ENCODE measurements at regions not wholly inside any gene's neighbourhood (a gene's known extent, or its start where the extent isn't known, plus 50 kb on each side); places are given as distances from the start of the nearest gene placed in this dataset.

DNA sequence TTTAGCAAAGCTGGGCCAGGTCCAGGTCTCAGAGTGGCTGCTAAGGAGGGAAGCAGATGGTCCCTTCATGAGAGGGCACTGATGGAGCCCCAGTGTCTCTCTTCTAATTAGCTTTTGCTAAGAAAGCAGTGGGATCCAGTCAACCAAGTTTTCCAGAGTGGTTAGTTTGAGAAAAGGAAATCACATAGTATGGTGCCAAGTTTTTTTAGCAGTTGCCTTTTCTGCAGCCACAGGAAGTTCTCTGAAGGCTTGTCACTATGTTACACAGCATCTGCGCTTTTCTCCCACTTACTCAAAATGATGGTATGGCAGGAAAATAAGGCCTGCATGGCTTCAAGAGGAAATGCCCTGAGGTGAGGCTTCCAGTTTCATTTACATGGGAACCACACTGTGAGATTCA lies 331.5 kb upstream of the ZNF462 start:
- TF ChIP-seq, protein P1, sequence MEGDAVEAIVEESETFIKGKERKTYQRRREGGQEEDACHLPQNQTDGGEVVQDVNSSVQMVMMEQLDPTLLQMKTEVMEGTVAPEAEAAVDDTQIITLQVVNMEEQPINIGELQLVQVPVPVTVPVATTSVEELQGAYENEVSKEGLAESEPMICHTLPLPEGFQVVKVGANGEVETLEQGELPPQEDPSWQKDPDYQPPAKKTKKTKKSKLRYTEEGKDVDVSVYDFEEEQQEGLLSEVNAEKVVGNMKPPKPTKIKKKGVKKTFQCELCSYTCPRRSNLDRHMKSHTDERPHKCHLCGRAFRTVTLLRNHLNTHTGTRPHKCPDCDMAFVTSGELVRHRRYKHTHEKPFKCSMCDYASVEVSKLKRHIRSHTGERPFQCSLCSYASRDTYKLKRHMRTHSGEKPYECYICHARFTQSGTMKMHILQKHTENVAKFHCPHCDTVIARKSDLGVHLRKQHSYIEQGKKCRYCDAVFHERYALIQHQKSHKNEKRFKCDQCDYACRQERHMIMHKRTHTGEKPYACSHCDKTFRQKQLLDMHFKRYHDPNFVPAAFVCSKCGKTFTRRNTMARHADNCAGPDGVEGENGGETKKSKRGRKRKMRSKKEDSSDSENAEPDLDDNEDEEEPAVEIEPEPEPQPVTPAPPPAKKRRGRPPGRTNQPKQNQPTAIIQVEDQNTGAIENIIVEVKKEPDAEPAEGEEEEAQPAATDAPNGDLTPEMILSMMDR (IDR thresholded peaks at IDR 0.05; ENCODE audit: insufficient read depth, low read depth, low read length, missing control alignments): no peak
- no peak overlapping the region for H3K4me3 ChIP-seq (ENCODE audit: low read length)
- DNase-seq (ENCODE audit: low read depth): no peak

DNA sequence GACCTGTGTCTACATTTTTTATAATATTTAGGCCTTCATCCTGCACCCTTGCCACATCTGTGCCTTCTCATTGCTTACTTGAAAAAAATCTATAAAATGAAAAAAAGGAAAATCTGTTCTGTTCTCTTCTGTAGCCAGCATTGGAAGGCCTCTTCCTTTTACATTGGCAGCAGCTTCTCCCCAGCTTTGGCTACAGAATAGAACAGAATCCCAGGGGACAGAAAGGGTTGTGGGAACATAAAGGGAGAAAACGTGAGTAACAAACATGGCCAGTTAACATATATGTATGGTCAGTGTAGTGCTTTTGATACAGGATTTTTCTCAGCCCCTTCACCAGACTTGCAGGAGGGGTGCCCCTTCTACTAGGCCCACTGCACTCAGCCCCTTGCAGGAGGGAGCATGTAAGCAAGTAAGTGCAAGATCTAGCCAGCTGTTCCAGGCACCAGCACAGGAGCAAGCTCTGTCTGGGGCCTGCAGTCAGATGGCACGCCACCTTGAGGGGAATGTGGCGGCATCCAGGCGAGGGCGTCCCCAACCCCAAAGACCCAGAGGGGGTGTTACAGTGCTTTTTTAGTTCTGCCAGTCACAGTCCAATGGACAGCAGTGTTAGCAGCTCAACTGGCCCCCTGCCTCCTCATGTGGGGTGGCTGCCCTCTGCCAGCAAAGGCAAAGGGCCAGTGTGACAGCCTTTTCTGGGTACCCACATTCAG lies 330.5 kb upstream of the ZNF462 start:
- DNase-seq (ENCODE audit: low read depth): no peak
- no peak overlapping the region for H3K4me3 ChIP-seq (ENCODE audit: low read length)
- TF ChIP-seq, protein P1 (IDR thresholded peaks at IDR 0.05; ENCODE audit: insufficient read depth, low read depth, low read length, missing control alignments): no peak

DNA sequence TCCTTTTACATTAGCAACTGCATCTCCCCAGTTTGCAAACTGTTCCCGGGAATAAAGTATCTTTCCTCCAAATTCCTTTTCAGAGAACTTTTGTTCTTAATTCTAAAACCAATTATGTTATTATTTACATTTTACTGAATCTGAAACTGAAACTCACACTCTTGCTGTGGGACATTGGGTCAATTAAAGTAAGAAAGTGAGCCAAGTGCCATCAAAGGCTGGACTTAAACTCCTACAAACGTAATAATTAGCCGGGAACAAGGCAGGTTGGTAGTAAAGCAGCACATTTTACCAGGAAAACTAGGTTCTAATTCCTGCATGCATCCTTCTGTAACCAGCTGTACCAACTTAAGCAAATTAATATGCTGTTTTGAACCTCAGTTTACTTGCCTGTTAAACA lies 328.2 kb upstream of the ZNF462 start:
- TF ChIP-seq, protein P1 (IDR thresholded peaks at IDR 0.05; ENCODE audit: insufficient read depth, low read depth, low read length, missing control alignments): no peak

DNA sequence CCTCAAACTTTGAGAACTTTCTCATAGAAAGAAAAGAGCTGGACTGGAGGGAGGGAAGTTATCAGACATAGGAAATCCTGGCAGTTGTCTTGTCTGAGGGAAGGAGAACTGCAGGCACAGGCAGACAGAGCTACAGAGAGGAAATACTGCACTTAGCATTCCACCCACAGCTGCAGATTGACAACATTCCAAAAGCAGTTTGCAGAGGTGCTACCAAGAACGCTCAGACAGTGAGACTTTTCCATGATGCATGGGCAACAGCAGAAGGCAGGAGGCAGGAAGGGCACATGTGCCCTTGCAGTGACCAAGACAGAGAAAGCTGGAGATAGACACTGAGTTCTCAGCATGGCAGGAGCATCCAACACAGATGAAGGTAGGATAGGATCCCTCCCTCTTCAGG lies 327.5 kb upstream of the ZNF462 start:
- TF ChIP-seq, protein P1 (IDR thresholded peaks at IDR 0.05; ENCODE audit: insufficient read depth, low read depth, low read length, missing control alignments): no peak
- DNase-seq (ENCODE audit: low read depth): no peak
- no peak overlapping the region for H3K4me3 ChIP-seq (ENCODE audit: low read length)

More for the DNA sequence above, 328.2 kb upstream of the ZNF462 start:
- no peak overlapping the region for H3K4me3 ChIP-seq (ENCODE audit: low read length)
- DNase-seq (ENCODE audit: low read depth): no peak

DNA sequence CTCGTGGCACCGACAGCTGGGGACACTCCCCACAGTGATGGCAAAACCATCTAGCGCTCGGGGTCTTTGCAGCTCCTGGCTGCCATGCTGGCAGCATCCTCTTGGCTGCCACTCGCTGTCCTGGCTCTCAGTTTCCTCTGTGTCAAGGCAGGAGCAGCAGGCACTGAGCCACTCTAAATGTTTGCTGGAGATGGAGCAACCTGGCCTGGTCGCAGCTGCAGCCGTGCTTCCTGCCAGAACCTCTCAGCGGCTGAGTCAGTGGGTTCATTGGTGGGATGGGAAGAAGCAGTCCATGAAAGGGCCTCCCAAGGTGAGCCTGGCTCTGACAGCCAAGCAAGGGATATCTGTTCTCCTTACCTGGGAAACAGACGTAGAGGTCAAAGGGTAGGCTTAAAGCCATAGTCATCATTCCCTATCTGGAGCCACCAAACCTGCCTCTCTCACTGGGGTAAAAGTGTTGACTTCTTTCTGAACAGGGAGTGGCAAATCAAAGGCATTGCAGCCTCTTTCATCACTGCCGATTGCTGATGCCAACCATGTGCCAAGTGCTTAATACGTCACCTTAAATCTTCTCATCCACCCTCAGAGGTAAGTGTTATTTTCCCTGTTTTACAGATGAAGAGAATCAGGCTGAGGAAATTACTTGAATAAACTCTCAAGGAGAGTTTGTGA lies 304.8 kb upstream of the ZNF462 start:
- TF ChIP-seq, protein P1 (IDR thresholded peaks at IDR 0.05; ENCODE audit: insufficient read depth, low read depth, low read length, missing control alignments): no peak
- H3K4me3 ChIP-seq (ENCODE audit: low read length): no peak overlapping the region

DNA sequence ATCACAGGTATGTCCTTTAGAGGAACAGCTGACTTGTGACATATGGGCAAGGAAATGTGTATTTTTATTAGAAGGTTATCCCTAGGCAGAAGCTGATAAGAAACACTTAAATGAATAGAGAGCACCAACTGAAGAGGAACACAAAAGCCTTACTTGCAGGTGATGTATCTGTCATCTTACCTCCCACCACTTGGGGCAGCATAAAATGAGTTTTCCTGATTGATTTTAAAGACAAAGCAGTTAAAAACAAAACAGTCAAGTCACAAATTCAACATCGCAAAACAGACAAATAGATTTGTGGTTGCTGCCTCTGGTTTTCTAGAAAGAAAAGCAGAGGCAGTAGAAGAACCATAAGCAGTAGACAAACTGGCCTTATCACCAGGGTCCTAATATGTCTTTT lies 302.4 kb upstream of the ZNF462 start:
- no peak for DNase-seq (ENCODE audit: low read depth)
- H3K4me3 ChIP-seq (ENCODE audit: low read length): no peak overlapping the region
- TF ChIP-seq, protein P1 (IDR thresholded peaks at IDR 0.05; ENCODE audit: insufficient read depth, low read depth, low read length, missing control alignments): peak; percentile 5

More for the DNA sequence above, 304.8 kb upstream of the ZNF462 start:
- no peak for DNase-seq (ENCODE audit: low read depth)

Measured in epithelial cell of esophagus (primary cell).